NAMALWA (cell line): ENCODE measurements at regions not wholly inside any gene's neighbourhood (a gene's known extent, or its start where the extent isn't known, plus 50 kb on each side); places are given as distances from the start of the nearest gene placed in this dataset.

Source experiments
- DNase-seq: peaks from one replicate; pipeline ENCODE4 v3.0.0-alpha.2; 2015; ENCODE audit warnings: low spot score

GRCh38 chr7:51367614-51367968, 51.0 kb upstream of the COBL start:
- no peak for DNase-seq

GRCh38 chr7:51366930-51367613, 50.5 kb upstream of the COBL start:
- peak; percentile 79 for DNase-seq
